ES-I3 (cell line): ENCODE measurements at regions not wholly inside any gene's neighbourhood (a gene's known extent, or its start where the extent isn't known, plus 50 kb on each side); places are given as distances from the start of the nearest gene placed in this dataset.

ENCODE experiments used
- H3K36me3 ChIP-seq: 2 replicates; pipeline ENCODE4 v1.6.1; 2013; ENCODE audit warnings: mild to moderate bottlenecking, low read length, control low read depth, moderate library complexity; ENCODE audit not compliant: insufficient read depth
- H3K4me1 ChIP-seq: 2 replicates; pipeline ENCODE4 v1.6.1; 2013; ENCODE audit warnings: mild to moderate bottlenecking, control low read depth, low read length; ENCODE audit not compliant: insufficient read depth
- H3K9ac ChIP-seq: 2 replicates; pipeline ENCODE4 v1.6.1; 2013; ENCODE audit warnings: low read depth, mild to moderate bottlenecking, low read length, moderate library complexity
- H3K9me3 ChIP-seq: 2 replicates; pipeline ENCODE4 v1.6.1; 2013; ENCODE audit warnings: mild to moderate bottlenecking, low read length, moderate library complexity; ENCODE audit not compliant: control insufficient read depth, insufficient read depth

DNA sequence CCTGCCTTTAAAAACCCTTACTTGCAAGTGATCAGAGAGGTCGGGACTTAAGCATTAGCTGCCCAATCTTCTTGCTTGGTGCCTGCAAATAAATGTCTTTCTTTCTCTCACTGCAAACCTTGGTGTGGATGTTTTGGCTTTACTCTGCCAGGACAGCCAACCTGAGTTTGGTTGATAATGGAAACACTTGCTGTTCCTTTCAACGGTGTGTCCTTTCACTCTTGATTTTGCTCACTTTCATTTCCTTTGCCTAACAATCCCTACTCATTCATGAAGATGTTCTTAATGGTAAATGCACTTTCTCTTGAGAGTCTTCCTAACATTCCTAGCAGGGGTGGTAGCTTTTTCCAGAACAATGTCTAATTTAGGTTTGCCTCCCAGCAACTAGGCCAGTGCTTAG is 366.2 kb downstream of the HRH4 start:
- H3K36me3 ChIP-seq, result no peaks in the 10 kb centered on the region
- H3K4me1 ChIP-seq, result peaks cover 12% of the 10 kb centered on the region
- H3K9me3 ChIP-seq, result no peaks in the 10 kb centered on the region
- H3K9ac ChIP-seq, result no peak overlapping the region

DNA sequence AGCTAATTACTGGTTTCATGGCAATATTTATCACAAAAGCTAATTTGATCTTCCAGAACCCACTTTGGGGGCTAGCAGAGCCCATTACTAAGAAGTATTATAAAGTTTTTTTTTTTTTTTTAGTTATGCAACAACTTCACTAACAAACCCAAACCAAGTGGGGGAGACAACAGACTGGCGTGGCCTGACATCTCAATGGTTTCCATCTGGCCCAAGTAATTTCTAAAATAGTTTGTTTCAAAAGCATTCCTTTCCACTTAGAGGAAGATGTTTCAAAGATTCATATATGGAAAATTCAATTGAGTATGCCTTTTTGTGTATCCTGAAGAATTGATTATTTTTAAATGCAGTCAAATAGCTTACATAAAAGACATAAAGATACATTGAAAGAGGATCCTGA is 367.1 kb downstream of the HRH4 start:
- Histone ChIP-seq H3K9ac (no peak overlapping the region), H3K36me3 (no peaks in the 10 kb centered on the region), H3K4me1 (peaks cover 12% of the 10 kb centered on the region), H3K9me3 (no peaks in the 10 kb centered on the region)

DNA sequence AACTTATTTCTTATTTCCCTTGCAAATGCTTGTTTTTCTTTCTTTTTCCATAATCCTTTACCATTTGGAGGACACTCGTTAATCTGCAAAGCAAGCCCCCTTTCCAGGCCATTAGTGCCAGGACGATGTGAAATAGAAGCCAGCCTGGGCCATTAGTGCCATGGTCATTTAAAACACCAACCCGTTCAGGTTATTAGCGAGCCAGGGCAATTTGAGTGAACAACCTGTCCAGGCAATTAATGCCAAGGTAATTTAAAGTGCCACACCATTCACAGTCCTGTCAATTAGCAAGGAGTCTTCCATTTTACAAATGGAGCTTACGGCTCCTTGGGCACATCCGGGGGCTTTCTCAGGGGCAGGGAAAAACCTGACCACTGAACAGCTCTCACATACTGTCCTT is 370.6 kb downstream of the HRH4 start:
- no peak overlapping the region for H3K9ac ChIP-seq
- H3K9me3 ChIP-seq, result no peaks in the 10 kb centered on the region
- no peaks in the 10 kb centered on the region for H3K36me3 ChIP-seq
- H3K4me1 ChIP-seq, result peaks cover 12% of the 10 kb centered on the region

DNA sequence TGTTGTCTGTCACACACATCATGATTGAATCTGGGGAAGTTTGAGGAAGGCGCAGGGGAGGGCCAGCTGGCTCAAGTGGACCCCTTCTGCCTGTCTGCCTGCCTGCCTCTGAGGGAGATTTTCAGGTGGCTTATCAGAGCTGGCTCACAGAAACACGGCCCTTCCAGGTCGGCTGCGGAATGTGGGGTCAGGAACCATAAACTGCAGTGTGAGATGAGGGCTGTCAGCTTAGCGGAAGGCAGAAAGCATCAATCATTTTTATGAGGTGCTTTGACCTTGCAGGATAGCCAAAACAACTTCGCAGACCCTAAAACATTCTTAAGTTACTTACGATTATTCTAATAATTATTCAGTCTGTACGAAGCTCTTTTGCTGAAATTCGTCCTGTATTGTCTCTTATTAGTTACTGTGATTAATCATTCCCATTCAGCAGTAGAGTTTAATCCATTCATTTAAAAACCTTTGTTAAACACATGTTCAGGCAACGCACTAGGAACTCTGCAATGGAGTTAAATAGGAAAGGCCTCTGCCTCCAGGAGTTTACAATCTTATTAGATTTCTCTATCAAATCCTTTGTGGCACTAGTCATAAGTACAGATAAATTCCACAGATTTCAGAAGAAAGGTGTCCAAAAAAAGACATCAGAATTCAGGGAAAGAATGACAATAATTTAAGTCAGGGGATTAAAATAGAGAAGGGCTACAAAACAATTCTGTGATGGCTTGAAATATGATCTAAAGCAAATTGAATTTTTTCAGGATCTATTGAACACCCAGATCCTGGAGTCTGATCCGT is 371.6 kb downstream of the HRH4 start:
- Histone ChIP-seq H3K9me3 (no peaks in the 10 kb centered on the region), H3K9ac (no peak overlapping the region)

DNA sequence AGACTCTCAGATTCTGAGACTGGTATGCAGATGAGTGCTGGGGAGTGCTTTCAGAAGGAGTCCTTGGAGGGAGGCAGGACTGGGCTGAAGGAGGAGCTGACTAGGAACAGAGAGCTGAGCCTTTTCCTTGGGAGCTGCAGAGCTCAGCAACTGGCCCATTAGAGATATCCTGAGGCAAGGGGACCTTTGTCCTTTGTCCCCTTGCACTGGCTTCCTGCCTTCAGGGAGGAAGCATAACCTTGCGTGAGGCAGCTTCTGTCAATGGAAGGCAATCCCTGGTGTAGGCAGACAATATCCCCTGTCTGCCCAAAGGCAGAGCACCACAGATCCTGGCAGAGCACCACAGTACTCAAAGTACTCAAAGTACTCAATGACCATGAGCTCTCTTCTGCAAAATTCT is 375.3 kb downstream of the HRH4 start:
- H3K9ac ChIP-seq, result no peak overlapping the region
- no peaks in the 10 kb centered on the region; the same call in 1 of the 2 replicates for H3K4me1 ChIP-seq
- H3K36me3 ChIP-seq, result no peaks in the 10 kb centered on the region
- H3K9me3 ChIP-seq, result no peaks in the 10 kb centered on the region

More for the DNA sequence above, 371.6 kb downstream of the HRH4 start:
- H3K36me3 ChIP-seq, result no peaks in the 10 kb centered on the region
- peaks cover 6% of the 10 kb centered on the region for H3K4me1 ChIP-seq

DNA sequence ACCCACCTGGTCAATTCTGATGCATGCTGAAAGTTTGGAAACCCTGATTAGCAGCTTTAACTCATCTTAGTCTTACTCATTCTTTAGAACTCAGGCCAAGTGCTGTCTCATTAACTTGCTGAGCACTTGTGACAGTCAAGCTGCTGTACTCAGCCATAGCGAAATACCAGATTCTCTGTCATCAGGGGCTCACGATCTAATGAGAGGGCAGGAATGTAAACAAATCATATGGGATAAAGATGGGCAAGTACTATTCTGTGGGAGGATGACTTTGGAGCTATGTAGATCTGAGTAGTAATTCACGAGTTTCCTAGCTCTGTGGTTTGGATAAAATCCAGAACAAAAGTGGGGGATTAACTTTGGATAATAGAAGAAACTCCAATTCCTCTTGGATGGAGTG is 376.6 kb downstream of the HRH4 start:
- no peaks in the 10 kb centered on the region for H3K4me1 ChIP-seq
- H3K9me3 ChIP-seq, result no peaks in the 10 kb centered on the region
- no peak overlapping the region for H3K9ac ChIP-seq
- H3K36me3 ChIP-seq, result no peaks in the 10 kb centered on the region; the same call in 1 of the 2 replicates

DNA sequence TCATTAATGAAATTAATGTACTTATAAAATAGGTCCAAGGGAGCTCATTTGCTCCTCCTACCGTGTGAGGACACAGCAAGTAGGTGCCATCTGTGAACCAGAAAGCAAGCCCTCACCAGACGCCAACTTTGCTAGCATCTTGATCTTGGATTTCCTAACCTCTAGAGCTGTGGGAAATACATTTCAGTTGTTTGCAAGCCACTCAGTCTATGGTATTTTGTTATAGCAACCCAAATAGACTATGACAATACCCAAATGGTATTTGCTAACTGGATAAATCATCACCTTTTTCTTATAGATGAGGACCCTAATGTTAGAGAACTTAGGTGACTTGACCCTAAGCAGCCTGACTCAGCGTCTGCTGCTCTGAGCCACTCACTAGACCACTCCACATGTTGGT is 379.6 kb downstream of the HRH4 start:
- no peaks in the 10 kb centered on the region; the same call in 1 of the 2 replicates for H3K36me3 ChIP-seq
- H3K9ac ChIP-seq, result no peak overlapping the region
- H3K4me1 ChIP-seq, result no peaks in the 10 kb centered on the region
- H3K9me3 ChIP-seq, result no peaks in the 10 kb centered on the region

DNA sequence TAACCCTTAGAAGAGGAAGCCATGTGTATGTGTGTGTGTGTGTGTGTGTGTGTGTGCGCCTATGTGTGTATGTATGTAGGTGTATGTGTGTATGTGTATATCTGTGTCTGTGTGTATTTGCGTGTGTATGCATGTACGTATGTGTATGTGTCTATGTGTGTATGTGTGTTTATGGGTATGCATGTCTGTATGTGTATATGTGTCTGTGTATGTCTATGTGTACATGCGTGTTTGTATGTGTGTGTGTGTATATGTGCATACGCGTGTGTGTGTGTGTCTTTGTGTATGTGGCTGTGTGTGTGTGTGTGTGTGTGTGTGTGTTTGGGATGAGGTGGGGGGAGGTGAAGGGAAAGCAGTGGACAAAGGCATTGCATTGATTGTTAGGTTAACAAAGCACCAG is 380.2 kb downstream of the HRH4 start:
- H3K36me3 ChIP-seq, result no peaks in the 10 kb centered on the region; the same call in 1 of the 2 replicates
- no peaks in the 10 kb centered on the region for H3K9me3 ChIP-seq
- H3K9ac ChIP-seq, result no peak overlapping the region
- H3K4me1 ChIP-seq, result no peaks in the 10 kb centered on the region

DNA sequence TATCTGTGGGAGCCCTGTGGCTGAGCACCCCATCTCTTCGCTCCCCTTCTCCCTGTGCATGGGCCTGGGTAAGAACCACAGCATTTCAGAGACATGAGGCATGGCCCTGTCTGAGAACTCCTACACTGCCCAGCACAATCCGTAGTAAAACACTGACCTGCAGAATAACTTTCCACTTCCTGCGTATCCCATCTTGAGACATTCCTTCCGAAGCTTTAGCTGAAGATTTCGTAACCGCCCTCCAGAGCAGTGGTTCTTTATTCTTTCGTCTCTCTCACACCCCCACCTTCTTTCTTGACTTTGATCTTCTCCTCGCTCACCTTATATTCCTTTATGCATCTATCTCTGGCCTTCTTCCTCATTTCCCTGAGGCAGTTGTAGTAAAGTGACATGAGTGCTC is 381.1 kb downstream of the HRH4 start:
- Histone ChIP-seq H3K36me3 (no peaks in the 10 kb centered on the region; the same call in 1 of the 2 replicates), H3K9ac (no peak overlapping the region), H3K4me1 (no peaks in the 10 kb centered on the region), H3K9me3 (no peaks in the 10 kb centered on the region)

DNA sequence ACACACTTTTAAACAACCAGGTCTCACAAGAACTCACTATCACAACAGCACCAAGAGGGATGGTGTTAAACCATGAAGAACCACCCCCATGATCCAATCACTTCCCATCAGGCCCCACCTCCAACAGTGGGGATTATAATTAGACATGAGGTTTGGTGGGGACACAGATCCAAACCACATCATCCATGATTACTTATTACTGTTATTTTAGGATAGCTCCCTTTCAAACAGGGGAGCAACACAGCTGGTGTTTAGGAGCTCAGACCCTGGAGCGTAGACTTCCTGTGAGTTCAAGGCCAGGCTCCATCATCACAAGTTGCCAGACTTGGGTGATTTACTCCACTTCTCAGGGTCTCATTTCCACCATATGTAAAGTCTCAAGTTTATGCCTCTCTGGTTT is 382.7 kb downstream of the HRH4 start:
- no peaks in the 10 kb centered on the region for H3K4me1 ChIP-seq
- no peaks in the 10 kb centered on the region for H3K9me3 ChIP-seq

DNA sequence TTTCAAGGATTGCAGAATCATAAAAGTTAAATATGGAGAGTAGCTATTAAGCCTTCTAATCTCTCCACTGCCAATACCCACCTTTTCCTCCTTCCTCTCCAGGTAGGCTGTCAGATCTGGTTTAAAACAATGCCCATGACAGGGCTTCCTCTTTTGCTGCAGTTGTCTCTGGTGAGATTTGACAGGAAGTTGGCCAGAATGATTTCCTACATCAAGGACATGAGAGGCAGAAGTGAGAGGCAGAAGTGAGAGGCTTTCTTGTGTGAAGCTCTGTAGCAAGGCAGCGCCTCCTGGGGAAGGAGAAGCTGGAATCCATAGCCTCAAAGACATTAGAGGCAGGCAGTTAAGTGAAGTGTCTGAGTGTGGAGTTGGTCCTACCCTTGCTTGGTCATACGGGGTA is 385.7 kb downstream of the HRH4 start:
- H3K4me1 ChIP-seq, result no peaks in the 10 kb centered on the region
- no peaks in the 10 kb centered on the region for H3K9me3 ChIP-seq
- no peaks in the 10 kb centered on the region for H3K36me3 ChIP-seq
- no peak overlapping the region for H3K9ac ChIP-seq

More for the DNA sequence above, 382.7 kb downstream of the HRH4 start:
- H3K36me3 ChIP-seq, result no peaks in the 10 kb centered on the region; the same call in 1 of the 2 replicates
- H3K9ac ChIP-seq, result no peak overlapping the region

DNA sequence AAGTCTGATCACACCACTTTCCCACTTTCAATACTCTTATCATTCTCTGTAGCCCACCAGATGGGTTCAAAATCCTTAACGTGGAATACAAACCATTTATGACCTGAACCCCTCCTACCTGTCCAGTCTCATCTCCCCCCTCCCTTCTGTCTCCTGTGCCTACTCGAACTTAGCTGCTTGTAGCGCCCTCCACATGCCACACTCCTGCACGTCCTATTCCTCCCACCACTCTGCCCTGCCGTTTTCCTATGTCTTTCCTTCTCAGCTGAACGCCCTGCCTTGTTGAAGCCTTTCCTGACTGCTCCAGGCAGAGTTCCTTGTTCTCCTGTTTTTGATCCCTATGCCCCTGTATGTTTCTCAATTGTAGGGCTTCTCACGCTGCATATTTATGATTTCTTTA is 390.1 kb downstream of the HRH4 start:
- Histone ChIP-seq H3K9me3 (no peaks in the 10 kb centered on the region), H3K4me1 (no peaks in the 10 kb centered on the region), H3K9ac (no peak overlapping the region), H3K36me3 (no peaks in the 10 kb centered on the region)

DNA sequence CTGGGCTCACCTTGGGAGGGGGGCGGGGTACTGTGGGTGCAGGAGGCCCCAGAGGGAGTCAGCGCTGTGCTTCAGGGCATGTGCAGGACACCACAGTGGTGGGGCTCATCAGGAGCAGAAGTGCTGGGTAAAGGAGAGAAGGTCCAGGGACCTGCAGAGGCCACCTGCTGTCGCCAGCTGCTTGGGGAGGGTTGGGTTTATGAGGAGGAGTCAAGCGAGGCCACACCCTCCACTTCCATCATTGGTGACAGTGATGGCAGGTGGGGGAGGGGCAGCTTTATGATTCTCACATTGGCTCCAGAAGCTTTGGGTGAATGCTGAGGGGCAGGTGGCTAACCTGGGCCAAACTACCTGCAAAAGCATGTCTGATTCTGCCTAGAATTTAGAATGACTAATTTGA is 392.6 kb downstream of the HRH4 start:
- H3K9me3 ChIP-seq, result no peaks in the 10 kb centered on the region; the same call in 1 of the 2 replicates
- H3K4me1 ChIP-seq, result no peaks in the 10 kb centered on the region
- H3K9ac ChIP-seq, result no peak overlapping the region
- no peaks in the 10 kb centered on the region for H3K36me3 ChIP-seq

DNA sequence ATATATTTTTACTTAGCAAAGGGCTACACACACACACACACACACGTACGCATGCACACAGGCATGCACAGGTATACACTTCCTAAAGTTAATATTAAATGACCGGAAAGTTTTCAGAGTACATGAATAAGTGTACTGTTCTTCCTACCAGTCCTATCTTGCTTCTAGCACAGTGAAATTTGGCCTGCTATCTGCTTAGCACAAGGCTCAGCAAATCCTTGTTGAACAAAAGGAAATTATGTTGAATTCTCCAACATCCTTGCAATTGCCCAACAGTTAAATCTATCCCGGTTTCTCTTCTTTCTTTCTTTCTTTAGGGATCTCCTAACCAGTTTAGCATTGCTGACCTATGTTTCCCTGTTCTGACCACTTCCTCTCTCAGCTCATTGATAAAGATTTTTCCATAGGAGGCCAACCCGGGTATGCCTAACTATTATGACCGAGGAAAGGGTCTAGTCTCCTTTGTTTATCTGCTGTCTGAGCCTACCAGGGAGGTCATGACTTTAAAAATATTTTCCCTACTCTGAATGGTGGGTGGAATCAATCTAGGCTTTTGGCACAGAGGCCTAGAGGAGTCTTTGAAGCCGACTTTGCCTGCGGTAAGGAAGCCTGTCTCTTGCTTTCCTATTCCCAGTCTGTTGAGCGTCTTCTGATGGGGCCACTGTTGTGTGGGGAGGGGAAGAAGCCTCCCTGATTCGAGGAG is 400.7 kb downstream of the HRH4 start:
- Histone ChIP-seq H3K4me1 (peaks cover 5% of the 10 kb centered on the region; the same call in 1 of the 2 replicates), H3K9ac (no peak overlapping the region), H3K9me3 (no peaks in the 10 kb centered on the region; the same call in 1 of the 2 replicates), H3K36me3 (no peaks in the 10 kb centered on the region)
